Fibroblast of lung (primary cell): ENCODE measurements at regions not wholly inside any gene's neighbourhood (a gene's known extent, or its start where the extent isn't known, plus 50 kb on each side); places are given as distances from the start of the nearest gene placed in this dataset.

Experiments used
- DNase-seq, 2 donors: peaks; one replicate each; pipeline versions ENCODE4 v3.0.0 to v3.0.0-alpha.2; 2010; ENCODE audit warnings: low read depth in 2 of 2
- H2AFZ ChIP-seq: 2 replicates; pipeline ENCODE4 v1.5.1; 2012; ENCODE audit warnings: low read length, control low read depth, inconsistent platforms
- H3K27ac ChIP-seq: 2 replicates; pipeline ENCODE4 v1.5.1; 2011; ENCODE audit warnings: low read length, control low read depth; ENCODE audit not compliant: insufficient read depth
- H3K27me3 ChIP-seq: 2 replicates; pipeline ENCODE4 v1.5.1; 2011; ENCODE audit warnings: mild to moderate bottlenecking, low read length; ENCODE audit not compliant: control insufficient read depth, insufficient read depth
- H3K36me3 ChIP-seq: 2 replicates; pipeline ENCODE4 v1.5.1; 2011; ENCODE audit warnings: low read length; ENCODE audit not compliant: control insufficient read depth, insufficient read depth
- H3K4me1 ChIP-seq: 2 replicates; pipeline ENCODE4 v1.5.1; 2011; ENCODE audit warnings: low read length; ENCODE audit not compliant: control insufficient read depth, insufficient read depth; ENCODE audit errors: extremely low read depth
- H3K4me2 ChIP-seq: 2 replicates; pipeline ENCODE4 v1.5.1; 2011; ENCODE audit warnings: low read length, control low read depth; ENCODE audit not compliant: insufficient read depth; ENCODE audit errors: extremely low read depth
- H3K4me3 ChIP-seq, 4 experiments: fragments of 200-600 bp in 1 of 4; sonication (generic) in 1 of 4; replicated peaks in 1 of 4; 2 replicates each; pipeline ENCODE4 v1.5.1; 2011 to 2016; ENCODE audit warnings: low read length in 4 of 4, low read depth in 3 of 4, mild to moderate bottlenecking in 3 of 4, control low read depth in 2 of 4, inconsistent platforms in 1 of 4, mixed read lengths in 1 of 4; ENCODE audit not compliant: insufficient read depth in 1 of 4; ENCODE audit errors: control extremely low read depth in 1 of 4
- H3K79me2 ChIP-seq: 2 replicates; pipeline ENCODE4 v1.5.1; 2012; ENCODE audit warnings: mild to moderate bottlenecking, low read length, inconsistent platforms; ENCODE audit not compliant: control insufficient read depth, insufficient read depth
- H3K9ac ChIP-seq: 2 replicates; pipeline ENCODE4 v1.5.1; 2011; ENCODE audit warnings: mild to moderate bottlenecking, low read length, control low read depth; ENCODE audit not compliant: insufficient read depth
- H3K9me3 ChIP-seq: 2 replicates; pipeline ENCODE4 v1.5.1; 2012; ENCODE audit warnings: low read depth, low read length; ENCODE audit not compliant: control insufficient read depth, insufficient read depth
- H4K20me1 ChIP-seq: 2 replicates; pipeline ENCODE4 v1.5.1; 2011; ENCODE audit warnings: low read length; ENCODE audit not compliant: control insufficient read depth, insufficient read depth; ENCODE audit errors: extremely low read depth
- CTCF ChIP-seq, 2 donors: IDR thresholded peaks in 1 of 2; conservative IDR thresholded peaks in 1 of 2; 1 replicate in 1 of 2; 2 replicates in 1 of 2; pipeline ENCODE4 v1.5.1; 2011 to 2012; ENCODE audit warnings: low read length in 2 of 2, control low read depth in 1 of 2, inconsistent platforms in 1 of 2, low read depth in 1 of 2, mild to moderate bottlenecking in 1 of 2
- EZH2 ChIP-seq: IDR thresholded peaks from 2 replicates; pipeline ENCODE4 v1.5.1; 2012; ENCODE audit warnings: low read length, control low read depth, mild to moderate bottlenecking; ENCODE audit errors: missing control alignments

- TF ChIP-seq EZH2, result no peak
- TF ChIP-seq CTCF (conservative IDR thresholded peaks at IDR 0.05 in 1 of 2, IDR thresholded peaks at IDR 0.05 in 1 of 2; ENCODE audit: low read depth in 1 of 2, low read length in 2 of 2), result no peak
- Histone ChIP-seq H3K4me1 (no peaks in the 10 kb centered on the region), H3K9me3 (no peaks in the 10 kb centered on the region), H3K27ac (no peak overlapping the region), H3K36me3 (no peaks in the 10 kb centered on the region), H3K4me2 (no peak overlapping the region), H3K9ac (no peak overlapping the region), H3K79me2 (no peaks in the 10 kb centered on the region), H2AFZ (no peak overlapping the region), H4K20me1 (no peaks in the 10 kb centered on the region), H3K27me3 (no peaks in the 10 kb centered on the region), H3K4me3 (no peak overlapping the region)
- no peak for DNase-seq
Measured at GRCh38 chr10:53574024-53574423, 801.4 kb upstream of the MBL2 start.

GRCh38 chr10:53573498-53573897 is 800.9 kb upstream of the MBL2 start:
- H3K27ac ChIP-seq, result no peak overlapping the region
- TF ChIP-seq EZH2, result no peak
- no peak for TF ChIP-seq CTCF (conservative IDR thresholded peaks at IDR 0.05 in 1 of 2, IDR thresholded peaks at IDR 0.05 in 1 of 2; ENCODE audit: low read depth in 1 of 2, low read length in 2 of 2)
- H3K27me3 ChIP-seq, result no peaks in the 10 kb centered on the region
- H3K36me3 ChIP-seq, result no peaks in the 10 kb centered on the region
- DNase-seq, result no peak
- no peak overlapping the region for H3K9ac ChIP-seq
- no peaks in the 10 kb centered on the region for H3K79me2 ChIP-seq
- H3K4me2 ChIP-seq, result no peak overlapping the region
- H3K4me3 ChIP-seq, result no peak overlapping the region
- H3K4me1 ChIP-seq, result no peaks in the 10 kb centered on the region
- no peaks in the 10 kb centered on the region for H3K9me3 ChIP-seq
- H2AFZ ChIP-seq, result no peak overlapping the region
- H4K20me1 ChIP-seq, result no peaks in the 10 kb centered on the region

GRCh38 chr10:53572799-53573198 is 800.2 kb upstream of the MBL2 start:
- Histone ChIP-seq H3K36me3 (no peaks in the 10 kb centered on the region), H3K9me3 (no peaks in the 10 kb centered on the region), H3K4me1 (no peaks in the 10 kb centered on the region), H3K9ac (no peak overlapping the region), H3K27ac (no peak overlapping the region), H3K79me2 (no peaks in the 10 kb centered on the region), H2AFZ (no peak overlapping the region), H3K27me3 (no peaks in the 10 kb centered on the region), H4K20me1 (no peaks in the 10 kb centered on the region), H3K4me3 (no peak overlapping the region), H3K4me2 (no peak overlapping the region)
- TF ChIP-seq EZH2, result no peak
- DNase-seq, result no peak
